ENCODE measurements at regions not wholly inside any gene's neighbourhood (a gene's known extent, or its start where the extent isn't known, plus 50 kb on each side); places are given as distances from the start of the nearest gene placed in this dataset.
"Not testable (repeated sequence)": the region's sequence is repeated elsewhere in the genome, so short reads cannot be mapped to it uniquely, and the experiment has no call there.

GRCh38 chr5:53733853-53734252 lies 173.4 kb downstream of the NDUFS4 start:
- TF ChIP-seq GATA1 (IDR thresholded peaks at IDR 0.05; ENCODE audit: low read depth, low read length) = no peak
- no peak for TF ChIP-seq POLR2A (IDR thresholded peaks at IDR 0.05; ENCODE audit: low read length)
- no peak for DNase-seq

GRCh38 chr5:53738105-53738504 lies 177.7 kb downstream of the NDUFS4 start:
- no peak for TF ChIP-seq POLR2A (IDR thresholded peaks at IDR 0.05; ENCODE audit: low read length)
- no peak for TF ChIP-seq GATA1 (IDR thresholded peaks at IDR 0.05; ENCODE audit: low read depth, low read length)
- no peak for DNase-seq

GRCh38 chr5:53739111-53739510 lies 178.7 kb downstream of the NDUFS4 start:
- TF ChIP-seq POLR2A (IDR thresholded peaks at IDR 0.05; ENCODE audit: low read length) (no peak), GATA1 (IDR thresholded peaks at IDR 0.05; ENCODE audit: low read depth, low read length) (no peak)
- DNase-seq = no peak

GRCh38 chr5:53749621-53750020 lies 189.2 kb downstream of the NDUFS4 start:
- no peak for DNase-seq
- TF ChIP-seq GATA1 (IDR thresholded peaks at IDR 0.05; ENCODE audit: low read depth, low read length) (no peak), POLR2A (IDR thresholded peaks at IDR 0.05; ENCODE audit: low read length) (no peak)

- peak in 1 of 2 experiments; percentile 1 for DNase-seq
These were observed 191.8 kb downstream of the NDUFS4 start for GRCh38 chr5:53752282-53752681.

GRCh38 chr5:53766673-53767072 lies 206.2 kb downstream of the NDUFS4 start:
- no peak for TF ChIP-seq POLR2A (IDR thresholded peaks at IDR 0.05; ENCODE audit: low read length)
- TF ChIP-seq GATA1 (IDR thresholded peaks at IDR 0.05; ENCODE audit: low read depth, low read length) = no peak
- DNase-seq = no peak

GRCh38 chr5:53777864-53778618 lies 217.6 kb downstream of the NDUFS4 start:
- DNase-seq = no peak
- TF ChIP-seq POLR2A (IDR thresholded peaks at IDR 0.05; ENCODE audit: low read length) = no peak

- DNase-seq = no peak
- no peak for TF ChIP-seq POLR2A (IDR thresholded peaks at IDR 0.05; ENCODE audit: low read length)
- TF ChIP-seq GATA1 (IDR thresholded peaks at IDR 0.05; ENCODE audit: low read depth, low read length) = no peak
These were observed 219.1 kb downstream of the NDUFS4 start for GRCh38 chr5:53779541-53779981.

- DNase-seq = no peak
- TF ChIP-seq GATA1 (IDR thresholded peaks at IDR 0.05; ENCODE audit: low read depth, low read length) = no peak
- no peak for TF ChIP-seq POLR2A (IDR thresholded peaks at IDR 0.05; ENCODE audit: low read length)
These were observed 222.2 kb downstream of the NDUFS4 start for GRCh38 chr5:53782620-53783019.

GRCh38 chr5:53783624-53784228 lies 223.3 kb downstream of the NDUFS4 start:
- no peak for DNase-seq
- TF ChIP-seq GATA1 (IDR thresholded peaks at IDR 0.05; ENCODE audit: low read depth, low read length) = no peak

GRCh38 chr5:53784596-53784995 lies 224.2 kb downstream of the NDUFS4 start:
- TF ChIP-seq GATA1 (IDR thresholded peaks at IDR 0.05; ENCODE audit: low read depth, low read length) (no peak), POLR2A (IDR thresholded peaks at IDR 0.05; ENCODE audit: low read length) (no peak)
- no peak for DNase-seq

- DNase-seq = no peak
- TF ChIP-seq GATA1 (IDR thresholded peaks at IDR 0.05; ENCODE audit: low read depth, low read length) (no peak), POLR2A (IDR thresholded peaks at IDR 0.05; ENCODE audit: low read length) (no peak)
These were observed 225.5 kb downstream of the NDUFS4 start for GRCh38 chr5:53785924-53786323.

GRCh38 chr5:53790026-53790425 lies 229.6 kb downstream of the NDUFS4 start:
- TF ChIP-seq GATA1 (IDR thresholded peaks at IDR 0.05; ENCODE audit: low read depth, low read length) (no peak), POLR2A (IDR thresholded peaks at IDR 0.05; ENCODE audit: low read length) (no peak)
- no peak for DNase-seq

- no peak for DNase-seq
- TF ChIP-seq GATA1 (IDR thresholded peaks at IDR 0.05; ENCODE audit: low read depth, low read length) (no peak), POLR2A (IDR thresholded peaks at IDR 0.05; ENCODE audit: low read length) (no peak)
These were observed 231.9 kb downstream of the NDUFS4 start for GRCh38 chr5:53792338-53792737.

GRCh38 chr5:53799644-53800043 lies 239.2 kb downstream of the NDUFS4 start:
- DNase-seq = not testable (repeated sequence)

- not testable (repeated sequence) for DNase-seq
These were observed 248.0 kb downstream of the NDUFS4 start for GRCh38 chr5:53808392-53808791.
